Activated CD4-positive, CD25-positive, alpha-beta regulatory T cell treated with anti-CD3 and anti-CD28 coated beads, Interleukin-2, amount 50 U/mL, for 16 hours (primary cell): ENCODE measurements at regions not wholly inside any gene's neighbourhood (a gene's known extent, or its start where the extent isn't known, plus 50 kb on each side); places are given as distances from the start of the nearest gene placed in this dataset.
"Not testable (repeated sequence)": the region's sequence is repeated elsewhere in the genome, so short reads cannot be mapped to it uniquely, and the experiment has no call there.

ENCODE experiments used
- DNase-seq: peaks from one replicate; pipeline ENCODE4 v3.0.0-alpha.2; 2020; ENCODE audit warnings: low read depth, low spot score

DNA sequence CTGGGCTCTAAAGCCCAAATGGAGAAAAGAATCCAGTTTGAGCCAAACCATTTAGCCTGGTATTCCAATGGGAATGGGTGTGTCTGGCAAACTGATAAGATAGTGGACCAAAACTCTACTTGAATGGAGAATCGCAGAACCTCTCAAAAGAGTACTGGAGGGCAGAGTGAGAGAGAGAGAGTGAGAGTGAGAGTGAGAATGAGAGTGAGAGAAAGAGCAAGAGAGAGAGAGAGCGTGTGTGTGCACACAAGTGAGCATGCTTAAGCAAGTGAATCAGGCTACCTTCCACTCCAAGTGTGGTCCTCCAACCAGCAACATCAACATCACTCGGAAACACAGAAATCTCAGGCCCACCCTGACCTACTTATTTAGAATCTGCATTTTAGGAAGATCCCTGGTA is 58.8 kb downstream of the UQCRFS1 start:
- no peak for DNase-seq

DNA sequence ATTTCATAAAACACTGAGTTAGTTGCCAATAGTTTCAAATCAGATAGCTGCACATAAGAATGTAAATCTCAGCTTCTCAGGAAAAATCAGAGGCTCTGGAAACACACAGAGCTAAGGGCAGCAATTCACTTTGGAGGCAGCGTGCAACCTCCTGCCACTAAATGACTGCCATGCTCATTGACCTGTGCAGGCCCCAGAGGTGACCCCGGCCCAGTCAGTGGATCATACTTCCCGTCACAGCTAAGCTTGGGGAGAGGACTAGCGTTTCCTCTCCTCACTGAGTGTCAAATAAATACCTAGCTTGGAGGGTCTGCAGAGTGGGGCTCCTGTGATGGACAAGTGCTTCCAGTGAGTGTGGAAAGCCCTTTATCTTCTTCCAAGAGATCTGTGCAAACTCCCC is 67.2 kb downstream of the UQCRFS1 start:
- no peak for DNase-seq

DNA sequence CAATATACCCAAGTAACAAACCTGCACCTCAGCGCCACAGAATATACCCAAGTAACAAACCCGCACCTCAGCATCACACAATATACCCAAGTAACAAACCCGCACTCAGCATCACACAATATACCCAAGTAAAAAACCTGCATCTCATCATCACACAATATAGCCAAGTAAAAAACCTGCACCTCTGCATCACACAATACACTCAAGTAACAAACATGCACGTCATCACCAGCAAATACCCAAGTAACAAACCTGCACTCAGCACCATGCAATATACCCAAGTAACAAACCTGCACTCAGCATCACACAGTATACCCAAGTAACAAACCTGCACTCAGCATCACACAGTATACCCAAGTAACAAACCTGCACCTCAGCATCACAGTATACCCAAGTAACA is 69.8 kb downstream of the UQCRFS1 start:
- no peak for DNase-seq

DNA sequence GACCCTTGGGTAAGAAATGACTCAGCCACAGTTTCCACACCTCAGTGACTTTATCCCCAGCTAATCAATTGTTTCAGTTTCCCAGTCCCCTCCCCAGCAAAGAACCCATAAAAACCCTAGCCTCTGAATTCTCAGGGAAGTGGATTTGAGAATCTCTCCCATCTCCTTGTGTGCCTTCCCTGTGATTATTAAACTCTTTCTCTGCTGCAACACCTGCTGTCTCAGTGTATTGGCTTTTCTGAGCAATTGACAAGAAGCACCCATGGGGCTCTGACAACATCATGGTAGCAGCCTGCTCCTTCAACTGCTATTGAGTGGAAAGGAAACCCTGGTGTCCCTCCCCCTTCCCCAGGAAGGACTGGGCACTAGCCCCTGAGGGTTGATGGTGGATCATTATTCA is 73.7 kb downstream of the UQCRFS1 start:
- no peak for DNase-seq

DNA sequence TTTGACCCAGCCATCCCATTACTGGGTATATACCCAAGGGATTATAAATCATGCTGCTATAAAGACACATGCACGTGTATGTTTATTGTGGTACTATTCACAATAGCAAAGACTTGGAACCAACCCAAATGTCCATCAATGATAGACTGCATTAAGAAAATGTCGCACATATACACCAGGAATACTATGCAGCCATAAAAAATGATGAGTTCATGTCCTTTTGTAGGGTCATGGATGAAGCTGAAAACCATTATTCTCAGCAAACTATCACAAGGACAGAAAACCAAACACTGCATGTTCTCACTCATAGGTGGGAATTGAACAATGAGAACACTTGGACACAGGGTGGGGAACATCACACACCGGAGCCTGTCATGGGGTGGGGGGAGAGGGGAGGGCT is 74.7 kb downstream of the UQCRFS1 start:
- not testable (repeated sequence) for DNase-seq

DNA sequence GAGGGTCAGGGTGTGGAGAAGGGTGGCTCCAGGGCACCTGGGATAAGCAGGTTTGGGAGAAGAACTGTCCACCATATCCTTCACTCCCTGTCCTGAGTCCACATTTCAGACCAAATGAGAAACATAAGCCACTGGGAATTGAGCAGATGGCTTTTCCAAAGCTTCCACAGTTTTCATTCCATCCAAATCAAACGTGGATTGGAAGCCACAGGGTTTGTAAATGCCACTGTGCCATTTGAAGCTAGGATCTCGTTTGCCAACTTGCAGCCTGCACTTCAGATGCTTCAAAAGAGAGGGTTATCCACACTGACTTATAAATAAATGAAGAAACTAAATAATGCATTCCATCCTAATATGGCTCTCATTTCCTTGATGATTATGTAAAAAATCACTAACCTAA is 81.5 kb downstream of the UQCRFS1 start:
- no peak for DNase-seq

DNA sequence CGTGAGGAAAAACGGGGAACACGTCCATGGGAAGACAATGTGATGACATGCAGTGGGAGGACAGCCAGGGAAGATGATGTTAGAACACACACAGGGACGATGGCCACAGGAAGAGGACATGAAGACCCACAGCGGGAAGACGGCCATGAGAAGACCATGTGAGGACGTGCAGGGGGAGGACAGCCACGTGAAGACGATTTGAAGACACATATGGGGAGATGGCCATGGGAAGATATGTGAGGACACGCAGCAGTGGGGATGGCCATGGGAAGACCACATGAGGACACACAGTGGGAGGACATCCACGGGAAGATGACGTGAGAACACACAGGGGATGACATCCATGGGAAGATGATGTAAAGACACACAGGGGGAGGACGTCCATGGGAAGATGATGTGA is 83.8 kb downstream of the UQCRFS1 start:
- no peak for DNase-seq

DNA sequence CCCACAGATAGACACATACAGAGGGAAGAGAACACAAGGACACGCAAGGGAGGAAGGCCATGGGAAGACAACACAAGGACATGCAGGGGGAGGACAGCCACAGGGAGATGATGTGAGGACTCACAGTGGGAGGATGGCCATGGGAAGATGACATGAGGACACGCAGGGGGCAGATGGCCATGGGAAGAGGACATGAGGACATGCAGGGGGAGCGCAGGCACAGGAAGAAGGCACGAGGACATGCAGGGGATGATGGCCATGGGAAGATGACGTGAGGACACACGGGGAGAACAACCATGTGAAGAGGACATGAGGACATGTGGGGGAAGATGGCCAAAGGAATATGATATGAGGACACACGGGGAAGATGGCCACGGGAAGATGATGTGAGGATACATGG is 84.7 kb downstream of the UQCRFS1 start:
- DNase-seq, result no peak

DNA sequence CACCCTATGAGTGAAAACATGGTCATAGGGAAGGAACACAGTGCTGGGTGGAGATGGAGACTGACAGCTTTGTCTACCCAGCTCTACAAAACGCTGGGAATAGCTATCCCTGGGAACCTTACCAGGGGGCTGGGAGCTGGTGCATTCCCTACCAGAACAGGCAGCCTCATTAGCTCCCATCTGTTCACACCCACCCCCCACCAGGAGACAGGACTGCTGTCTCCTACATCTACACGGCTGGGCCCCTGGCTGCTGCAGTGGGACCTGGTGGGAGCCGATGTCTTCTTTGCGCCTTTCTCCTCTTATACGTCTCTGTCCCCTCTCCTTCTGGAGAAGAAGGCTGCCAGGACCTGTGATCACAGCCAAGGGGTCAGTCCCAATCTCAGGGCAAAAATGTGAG is 90.8 kb downstream of the UQCRFS1 start:
- no peak for DNase-seq

DNA sequence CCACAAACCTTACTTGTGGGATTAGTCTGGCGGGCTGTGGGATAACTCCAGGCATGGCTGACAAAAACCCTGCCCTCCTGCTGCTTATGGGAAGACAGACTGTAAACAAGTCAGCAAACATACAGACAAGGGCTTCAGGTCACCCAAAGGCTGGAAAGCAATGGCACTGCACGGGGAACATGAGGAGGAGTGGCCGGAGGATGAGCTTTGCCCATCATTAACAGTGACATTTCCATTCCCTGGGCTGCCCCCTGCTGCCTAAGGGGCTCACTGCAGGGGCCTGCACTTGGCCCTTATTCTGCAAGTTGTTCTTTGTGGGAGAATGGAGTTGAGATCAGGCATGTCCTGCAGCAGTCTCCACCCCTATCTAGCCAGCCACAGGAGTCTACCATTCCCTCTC is 91.3 kb downstream of the UQCRFS1 start:
- no peak for DNase-seq

DNA sequence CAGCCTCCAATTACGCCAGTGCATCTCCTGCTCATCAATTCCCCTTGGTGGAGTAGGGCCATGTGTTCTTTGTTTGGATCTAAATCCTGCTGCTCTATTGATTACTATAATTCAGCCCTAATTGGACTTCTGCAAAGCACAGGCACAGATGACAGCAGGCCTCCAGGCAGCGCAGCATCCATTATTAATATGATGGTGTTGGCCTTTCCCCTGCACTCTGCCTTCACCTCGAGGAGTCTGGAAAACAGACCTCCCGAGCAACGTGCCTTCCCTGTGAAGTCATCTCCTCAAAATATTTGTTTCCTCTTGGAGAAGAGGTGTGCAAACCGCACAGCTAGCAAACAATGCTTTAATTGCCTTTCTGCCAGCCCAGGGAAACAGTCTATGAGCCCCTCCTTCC is 92.5 kb downstream of the UQCRFS1 start:
- no peak for DNase-seq

DNA sequence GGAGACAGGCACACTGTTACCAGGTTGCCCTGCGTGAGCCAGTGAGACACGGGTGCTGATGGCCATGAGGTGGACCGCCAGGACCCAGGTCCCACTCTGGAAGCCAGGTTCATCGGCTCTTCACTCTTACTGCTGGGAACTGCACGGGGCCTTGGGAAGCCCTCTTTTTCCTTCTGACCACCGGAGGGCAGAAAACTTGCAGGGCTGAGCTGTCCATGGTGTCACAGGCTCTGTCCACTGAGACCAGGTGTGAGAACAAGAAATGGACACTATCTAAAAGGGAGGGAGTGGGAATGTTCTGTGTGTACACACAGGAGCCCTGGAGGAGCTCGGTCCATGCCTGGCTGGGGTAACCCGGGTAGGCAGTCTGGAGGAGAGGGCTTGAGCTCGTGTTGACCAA is 93.4 kb downstream of the UQCRFS1 start:
- no peak for DNase-seq

DNA sequence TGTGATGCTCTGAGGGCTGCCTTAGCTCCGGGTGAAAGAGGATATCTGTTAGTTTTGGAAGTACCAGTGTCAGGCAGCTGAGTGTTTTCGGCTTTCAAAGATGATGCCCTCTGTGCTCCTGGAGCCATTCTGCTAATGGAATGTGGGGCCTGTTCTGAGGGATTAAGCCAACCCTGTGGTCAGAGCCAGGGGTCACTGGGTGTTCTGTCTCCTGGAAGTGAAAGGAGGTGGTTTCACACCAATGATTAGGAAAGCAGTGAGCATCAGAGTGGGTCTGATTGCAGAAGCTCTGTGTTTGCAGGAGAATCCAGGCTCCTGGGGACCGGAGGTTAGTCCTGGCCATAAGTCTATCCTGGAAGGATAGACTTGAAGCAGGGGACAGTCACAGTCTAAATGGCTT is 94.6 kb downstream of the UQCRFS1 start:
- DNase-seq, result no peak

DNA sequence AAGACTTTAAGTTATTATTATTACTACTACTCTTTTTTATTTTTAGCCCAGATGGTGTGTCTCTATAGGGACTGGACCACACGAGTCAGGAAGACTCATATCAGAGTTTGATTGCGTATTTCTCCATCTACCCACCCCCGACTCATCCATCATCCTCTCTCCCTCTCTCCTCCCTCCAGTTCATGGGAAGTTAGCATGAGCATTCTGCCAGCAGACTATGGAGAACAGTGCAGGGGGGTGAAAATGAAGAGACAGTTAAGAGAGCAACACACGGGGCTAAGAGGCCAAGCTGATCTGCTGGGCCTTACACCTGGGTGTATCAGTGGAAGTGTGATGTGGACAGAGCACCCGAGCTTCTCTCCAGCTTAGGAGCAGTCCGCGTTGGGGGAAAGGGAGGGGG is 95.0 kb downstream of the UQCRFS1 start:
- no peak for DNase-seq

DNA sequence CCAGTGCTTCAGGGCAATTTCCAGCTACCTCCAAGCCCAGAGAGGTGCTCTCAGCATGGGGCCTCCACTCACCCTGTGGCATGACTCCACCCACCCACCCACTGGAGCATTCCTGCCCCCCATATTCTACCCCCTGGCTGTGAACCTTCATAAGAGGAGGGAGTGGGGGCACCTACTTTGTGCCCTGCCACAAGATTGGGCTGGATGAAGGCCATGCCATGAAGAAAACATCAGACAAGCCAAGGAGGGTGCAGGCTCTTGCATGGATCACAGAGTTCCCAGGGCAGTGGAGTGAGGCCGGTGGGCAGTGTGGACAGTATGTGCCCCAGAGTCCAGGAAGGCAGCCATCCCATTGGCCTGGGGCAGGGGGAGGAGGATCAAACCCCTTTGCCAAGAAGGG is 97.8 kb downstream of the UQCRFS1 start:
- no peak for DNase-seq

DNA sequence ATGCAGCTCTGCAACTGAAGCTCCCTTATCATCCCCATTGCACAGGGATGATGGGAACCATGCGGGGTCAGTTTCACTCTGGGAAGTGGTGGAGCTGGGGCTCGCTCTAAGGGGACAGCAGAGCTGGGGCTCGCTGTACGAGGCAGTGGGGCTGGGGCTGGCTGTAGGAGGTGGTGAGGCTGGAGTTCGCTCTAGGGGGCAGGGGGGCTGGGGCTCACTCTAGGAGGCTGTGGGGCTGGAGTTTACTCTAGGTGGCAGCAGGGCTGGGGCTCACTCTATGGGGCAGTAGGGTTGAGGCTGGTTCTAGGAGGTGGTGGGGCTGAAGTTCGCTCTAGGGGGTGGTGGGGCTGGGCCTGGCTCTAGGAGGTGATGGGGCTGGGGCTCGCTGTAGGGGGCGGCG is 99.1 kb downstream of the UQCRFS1 start:
- no peak for DNase-seq

DNA sequence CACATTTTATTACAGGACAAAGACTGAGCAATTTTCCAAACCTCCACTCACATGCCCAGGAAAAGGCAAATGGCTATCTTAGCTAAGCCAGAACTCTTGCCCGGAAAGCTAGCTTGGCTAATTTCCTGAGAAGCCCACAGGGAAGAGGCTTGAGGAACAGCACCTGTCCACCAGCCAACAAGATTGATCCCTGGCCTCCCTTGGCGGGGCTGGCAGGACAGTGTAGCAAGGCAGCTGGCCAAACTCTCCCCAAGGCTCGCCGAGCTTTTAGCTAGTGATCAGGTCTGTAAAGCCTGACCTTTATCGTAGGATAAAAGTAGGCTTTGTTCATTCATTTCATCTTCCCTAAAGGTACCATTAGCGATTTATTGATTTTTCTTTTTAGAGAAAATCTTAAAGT is 101.4 kb downstream of the UQCRFS1 start:
- DNase-seq, result no peak

DNA sequence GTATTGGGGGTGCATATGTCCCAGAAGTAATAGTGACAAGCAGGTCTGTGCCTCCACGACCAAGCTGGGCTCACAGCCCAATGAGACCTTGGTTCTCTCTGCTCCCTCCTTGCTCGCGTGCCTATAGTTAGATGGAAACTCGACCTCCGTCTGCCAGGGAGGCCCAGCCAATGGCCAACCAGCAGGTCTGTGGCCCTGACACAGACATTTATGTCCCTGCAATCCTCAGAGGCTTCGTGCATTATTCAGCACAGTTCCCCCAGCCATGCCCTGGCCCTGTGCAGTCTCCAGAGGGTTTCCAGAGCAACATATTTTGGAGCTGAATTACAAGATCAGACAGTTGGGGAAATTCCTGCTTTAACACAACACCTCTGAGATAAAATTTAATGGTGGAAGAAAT is 105.1 kb downstream of the UQCRFS1 start:
- no peak for DNase-seq

DNA sequence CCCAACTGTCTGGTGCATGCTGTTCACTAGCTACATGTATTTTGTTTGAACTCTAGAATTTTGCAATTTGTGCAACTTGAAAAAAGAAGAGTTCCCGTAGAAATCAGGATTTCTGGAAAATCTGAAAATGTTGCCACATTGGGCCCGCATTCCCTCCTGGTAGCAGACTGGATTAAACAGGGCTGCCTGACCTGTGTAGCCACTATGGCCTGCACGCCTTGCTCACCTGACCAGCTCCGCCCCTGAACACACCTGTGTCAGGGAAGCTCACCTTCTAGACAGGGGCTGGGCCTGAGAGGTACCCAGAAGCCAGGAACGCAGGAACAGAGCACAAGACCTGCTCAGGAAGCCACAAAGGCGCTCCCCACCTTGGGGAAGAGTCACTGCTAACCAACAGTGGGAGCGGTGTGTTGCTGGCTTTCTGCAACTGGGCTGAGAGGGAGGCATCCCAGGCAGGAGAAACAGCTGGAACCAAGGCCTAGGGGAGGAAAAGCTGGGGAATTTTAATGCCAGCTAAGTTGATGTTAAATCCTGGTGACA is 106.5 kb downstream of the UQCRFS1 start:
- DNase-seq, result no peak

DNA sequence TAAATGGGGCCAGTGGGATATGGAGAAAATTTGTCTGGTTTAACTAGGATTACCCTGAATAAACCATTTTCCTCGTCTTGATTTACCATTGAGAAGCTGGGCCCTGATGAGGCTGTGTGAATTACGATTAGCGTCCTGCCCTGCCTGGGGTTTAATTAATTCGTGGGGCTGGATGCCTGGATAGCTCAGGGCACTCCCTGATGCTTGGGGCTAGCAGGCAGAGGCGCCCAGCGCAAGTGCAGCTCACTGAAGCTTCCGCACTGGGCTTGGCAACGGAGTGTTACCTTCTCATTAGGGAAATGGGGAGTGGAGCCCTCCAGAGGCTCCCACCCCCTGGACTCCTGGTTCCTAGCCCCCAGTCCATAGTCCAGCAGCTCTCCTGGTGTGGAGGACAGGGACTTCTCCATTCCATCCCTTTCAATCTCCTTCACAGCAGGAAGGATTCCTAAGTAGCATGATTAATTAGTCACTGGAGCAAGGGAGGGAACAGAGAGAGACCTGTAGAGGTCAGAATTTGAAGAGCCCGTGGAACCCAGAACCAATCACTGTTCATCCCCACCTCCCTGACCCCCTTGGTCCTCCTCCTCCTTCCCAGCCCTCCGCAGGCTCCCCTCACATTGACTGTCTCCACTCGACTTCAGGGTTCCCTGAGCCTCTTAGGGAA is 107.2 kb downstream of the UQCRFS1 start:
- no peak for DNase-seq

DNA sequence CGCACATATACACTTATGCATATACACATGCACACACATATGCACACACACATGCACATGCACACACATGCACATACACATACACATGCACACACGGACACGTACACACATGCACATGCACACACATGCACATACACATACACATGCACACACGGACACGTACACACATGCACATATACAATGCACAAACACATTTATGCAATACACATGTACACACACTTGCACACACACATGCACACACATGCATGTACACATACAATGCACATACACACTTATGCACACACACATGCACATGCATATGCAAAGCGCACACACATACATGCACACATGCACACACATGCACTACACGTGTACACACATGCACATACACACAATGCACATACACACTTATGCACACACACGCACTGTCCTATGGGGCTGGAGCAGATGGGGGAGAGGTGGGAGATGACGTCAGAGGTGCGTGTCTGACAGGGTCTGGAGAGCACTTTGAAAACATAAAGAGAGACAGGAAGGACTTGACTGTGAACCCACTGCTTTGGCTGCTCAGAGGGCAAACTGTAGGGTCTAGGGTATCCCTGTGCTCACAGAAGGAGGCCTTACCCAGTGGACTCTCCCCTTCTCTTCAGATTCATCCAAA is 108.2 kb downstream of the UQCRFS1 start:
- DNase-seq, result no peak

DNA sequence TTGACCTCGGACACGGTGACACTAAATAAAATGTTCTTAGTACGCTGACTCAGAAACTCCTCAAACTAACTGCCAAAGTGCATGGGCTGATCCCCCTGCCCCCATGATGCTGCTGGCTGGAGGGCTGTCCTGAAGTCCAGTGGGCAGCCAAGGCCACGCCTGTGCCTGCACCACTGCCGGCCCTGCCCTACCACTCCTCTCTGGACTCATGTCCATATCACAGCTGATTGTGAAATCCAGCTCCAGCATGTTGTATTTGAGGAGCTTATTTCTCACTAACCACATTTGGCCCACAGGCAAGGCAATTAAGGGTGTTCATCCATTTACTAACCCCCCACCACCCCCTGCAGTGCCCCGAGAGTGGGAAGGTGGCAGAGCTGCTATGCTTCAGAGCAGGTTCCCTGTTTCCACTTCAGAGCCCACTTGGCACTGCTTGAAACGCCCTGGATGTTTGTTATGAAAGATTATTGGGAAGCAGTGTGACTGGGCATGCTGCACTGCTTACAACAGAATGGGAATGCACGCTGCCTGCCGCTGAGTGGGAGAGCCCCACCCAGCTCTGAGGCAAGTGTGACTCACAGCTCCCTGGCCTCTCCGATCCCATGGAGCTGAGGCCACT is 114.0 kb downstream of the UQCRFS1 start:
- no peak for DNase-seq

DNA sequence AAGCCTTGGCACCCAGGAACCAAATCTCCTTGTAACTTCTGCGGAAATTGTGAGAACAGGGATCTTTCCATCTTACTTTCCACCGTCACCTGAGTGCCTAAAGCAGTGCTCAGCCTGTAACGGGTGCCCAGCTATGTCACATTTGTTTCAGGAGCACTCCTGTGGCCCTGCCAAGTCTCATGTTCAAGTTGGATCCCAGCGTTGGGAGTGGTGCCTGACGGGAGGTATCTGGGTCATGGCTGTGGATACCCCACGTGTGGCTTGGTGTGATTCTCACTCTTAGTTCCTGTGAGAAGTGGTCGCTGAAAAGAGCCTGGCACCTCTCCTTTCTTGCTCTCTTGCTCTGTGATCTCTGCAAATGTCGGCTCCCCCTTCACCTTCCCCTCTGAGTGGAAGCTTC is 114.9 kb downstream of the UQCRFS1 start:
- DNase-seq, result no peak
